ENCODE measurements at regions not wholly inside any gene's neighbourhood (a gene's known extent, or its start where the extent isn't known, plus 50 kb on each side); places are given as distances from the start of the nearest gene placed in this dataset.

DNA sequence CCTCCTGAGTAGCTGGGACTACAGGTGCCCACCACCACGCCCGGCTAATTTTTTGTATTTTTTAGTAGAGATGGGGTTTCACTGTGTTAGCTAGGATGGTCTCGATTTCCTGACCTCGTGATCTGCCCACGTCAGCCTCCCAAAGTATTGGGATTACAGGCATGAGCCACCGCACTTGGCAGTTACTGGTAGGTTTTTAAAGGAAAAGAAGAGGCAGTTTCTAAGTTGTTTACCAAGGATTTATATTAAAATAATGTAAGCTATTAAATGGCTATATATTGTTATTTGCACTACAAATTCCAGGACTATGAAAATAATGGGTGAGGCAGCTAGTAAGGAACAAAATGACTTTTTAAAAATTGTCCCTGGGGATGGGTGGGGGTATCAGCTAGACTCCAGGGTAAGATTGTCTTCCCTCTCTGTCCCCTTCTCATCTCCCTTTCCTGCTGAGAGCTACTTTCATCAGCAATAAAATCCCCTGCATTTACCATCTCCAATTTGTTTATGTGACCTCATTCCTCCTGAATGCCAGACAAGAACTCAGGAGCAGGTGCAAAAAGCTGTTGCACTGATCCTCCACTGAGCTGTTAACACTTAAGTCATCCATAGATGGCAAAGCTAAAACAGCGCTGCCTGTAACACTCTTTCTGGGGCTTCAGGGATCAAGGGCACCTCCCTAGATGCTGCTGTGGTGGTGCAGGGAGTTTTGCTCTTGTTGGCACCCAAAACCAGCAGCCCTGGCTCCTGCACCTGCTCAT, 165.2 kb downstream of the ZPLD1 start:
- no peak for ATAC-seq
- no peaks in the 10 kb centered on the region for H3K4me1 ChIP-seq (ENCODE audit: low read depth)
- H3K9me3 ChIP-seq, result no peaks in the 10 kb centered on the region
- H3K4me3 ChIP-seq, result no peak overlapping the region
- H3K36me3 ChIP-seq (ENCODE audit: low read depth), result no peaks in the 10 kb centered on the region
- intact Hi-C loops (cut with DNase I, micrococcal nuclease), result no loop called here
- no peak for DNase-seq
- TF ChIP-seq, protein P1, sequence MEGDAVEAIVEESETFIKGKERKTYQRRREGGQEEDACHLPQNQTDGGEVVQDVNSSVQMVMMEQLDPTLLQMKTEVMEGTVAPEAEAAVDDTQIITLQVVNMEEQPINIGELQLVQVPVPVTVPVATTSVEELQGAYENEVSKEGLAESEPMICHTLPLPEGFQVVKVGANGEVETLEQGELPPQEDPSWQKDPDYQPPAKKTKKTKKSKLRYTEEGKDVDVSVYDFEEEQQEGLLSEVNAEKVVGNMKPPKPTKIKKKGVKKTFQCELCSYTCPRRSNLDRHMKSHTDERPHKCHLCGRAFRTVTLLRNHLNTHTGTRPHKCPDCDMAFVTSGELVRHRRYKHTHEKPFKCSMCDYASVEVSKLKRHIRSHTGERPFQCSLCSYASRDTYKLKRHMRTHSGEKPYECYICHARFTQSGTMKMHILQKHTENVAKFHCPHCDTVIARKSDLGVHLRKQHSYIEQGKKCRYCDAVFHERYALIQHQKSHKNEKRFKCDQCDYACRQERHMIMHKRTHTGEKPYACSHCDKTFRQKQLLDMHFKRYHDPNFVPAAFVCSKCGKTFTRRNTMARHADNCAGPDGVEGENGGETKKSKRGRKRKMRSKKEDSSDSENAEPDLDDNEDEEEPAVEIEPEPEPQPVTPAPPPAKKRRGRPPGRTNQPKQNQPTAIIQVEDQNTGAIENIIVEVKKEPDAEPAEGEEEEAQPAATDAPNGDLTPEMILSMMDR (IDR thresholded peaks at IDR 0.05), result no peak

GRCh38 chr3:102605153-102605552, 170.3 kb downstream of the ZPLD1 start:
- no peak for ATAC-seq
- intact Hi-C loops (cut with DNase I, micrococcal nuclease), result no loop called here
- DNase-seq, result no peak
- no peaks in the 10 kb centered on the region for H3K9me3 ChIP-seq
- no peaks in the 10 kb centered on the region for H3K4me1 ChIP-seq (ENCODE audit: low read depth)
- H3K36me3 ChIP-seq (ENCODE audit: low read depth), result no peaks in the 10 kb centered on the region
- H3K4me3 ChIP-seq, result no peak overlapping the region
- TF ChIP-seq, protein P1 (IDR thresholded peaks at IDR 0.05), result no peak

- ATAC-seq, result no peak
- H3K9me3 ChIP-seq, result no peaks in the 10 kb centered on the region
- intact Hi-C loops (cut with DNase I, micrococcal nuclease), result no loop called here
- DNase-seq, result no peak
- TF ChIP-seq, protein P1 (IDR thresholded peaks at IDR 0.05), result no peak
- no peak overlapping the region for H3K4me3 ChIP-seq
- no peaks in the 10 kb centered on the region for H3K4me1 ChIP-seq (ENCODE audit: low read depth)
- no peaks in the 10 kb centered on the region for H3K36me3 ChIP-seq (ENCODE audit: low read depth)
These were observed 174.1 kb downstream of the ZPLD1 start for GRCh38 chr3:102608875-102609274.

- Histone ChIP-seq H3K4me3 (no peak overlapping the region), H3K9me3 (no peaks in the 10 kb centered on the region), H3K36me3 (ENCODE audit: low read depth) (no peaks in the 10 kb centered on the region), H3K4me1 (ENCODE audit: low read depth) (no peaks in the 10 kb centered on the region)
- TF ChIP-seq, protein P1 (IDR thresholded peaks at IDR 0.05), result no peak
- intact Hi-C loops (cut with DNase I, micrococcal nuclease), result no loop called here
- ATAC-seq (no peak), DNase-seq (no peak)
These were observed 179.3 kb downstream of the ZPLD1 start for GRCh38 chr3:102614021-102614569.

DNA sequence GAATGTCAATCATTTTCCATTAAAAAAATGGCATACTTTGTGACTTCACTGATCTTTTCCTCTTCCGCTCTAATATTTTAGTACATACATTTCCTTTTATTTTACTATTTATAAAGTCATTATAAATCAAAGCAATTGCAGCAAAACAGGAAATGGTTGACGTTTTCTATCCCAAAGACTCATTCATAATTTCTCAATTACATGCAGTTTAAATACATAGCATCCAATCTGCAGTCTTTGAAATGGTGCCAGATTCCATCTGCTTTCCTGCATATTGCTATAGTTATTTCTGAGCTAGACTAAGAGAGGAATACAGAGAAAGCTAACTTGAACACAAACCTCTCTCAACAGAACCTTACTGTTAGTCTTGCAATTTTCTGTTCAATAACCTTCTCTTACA, 179.8 kb downstream of the ZPLD1 start:
- Histone ChIP-seq H3K9me3 (no peaks in the 10 kb centered on the region), H3K36me3 (ENCODE audit: low read depth) (no peaks in the 10 kb centered on the region), H3K4me3 (no peak overlapping the region), H3K4me1 (ENCODE audit: low read depth) (no peaks in the 10 kb centered on the region)
- intact Hi-C loops (cut with DNase I, micrococcal nuclease), result no loop called here
- TF ChIP-seq, protein P1 (IDR thresholded peaks at IDR 0.05), result no peak
- DNase-seq (no peak), ATAC-seq (no peak)
